ENCODE measurements at regions not wholly inside any gene's neighbourhood (a gene's known extent, or its start where the extent isn't known, plus 50 kb on each side); places are given as distances from the start of the nearest gene placed in this dataset.

- Histone ChIP-seq H3K4me3 (no peak overlapping the region), H3K27ac (no peak overlapping the region)
- TF ChIP-seq CTCF (IDR thresholded peaks at IDR 0.05) = no peak
- no peak for DNase-seq (ENCODE audit: low spot score)
These were observed 96.8 kb downstream of the C9orf50 start for GRCh38 chr9:129523943-129524581.

- Histone ChIP-seq H3K4me3 (no peak overlapping the region), H3K27ac (no peak overlapping the region)
- no peak for DNase-seq (ENCODE audit: low spot score)
- TF ChIP-seq CTCF (IDR thresholded peaks at IDR 0.05) = no peak
These were observed 98.5 kb downstream of the C9orf50 start for GRCh38 chr9:129522351-129522750.

DNA sequence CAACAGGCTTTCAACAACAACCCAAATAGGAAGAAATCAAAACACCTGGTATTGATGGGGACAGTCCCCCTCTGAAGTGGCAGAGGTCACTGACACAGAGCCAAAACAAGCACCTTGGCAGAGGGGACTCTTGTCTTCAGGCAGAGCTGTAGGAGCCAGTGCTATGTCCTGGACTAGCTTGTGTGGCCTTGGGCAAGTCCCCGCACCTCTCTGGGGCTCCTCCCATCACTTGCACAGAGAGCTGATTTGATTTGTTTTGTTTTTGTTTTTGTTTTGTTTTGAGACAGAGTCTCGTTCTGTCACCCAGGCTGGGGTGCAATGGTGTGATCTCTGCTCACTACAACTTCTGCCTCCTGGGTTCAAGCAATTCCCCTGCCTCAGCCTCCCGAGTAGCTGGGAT lies 100.8 kb downstream of the C9orf50 start:
- DNase-seq (ENCODE audit: low spot score) = no peak
- no peak overlapping the region for H3K4me3 ChIP-seq
- no peak for TF ChIP-seq CTCF (IDR thresholded peaks at IDR 0.05)
- H3K27ac ChIP-seq = no peak overlapping the region

GRCh38 chr9:129518074-129518473 lies 102.8 kb downstream of the C9orf50 start:
- TF ChIP-seq CTCF (IDR thresholded peaks at IDR 0.05) = no peak
- H3K4me3 ChIP-seq = no peak overlapping the region
- no peak for DNase-seq (ENCODE audit: low spot score)
- H3K27ac ChIP-seq = no peak overlapping the region

DNA sequence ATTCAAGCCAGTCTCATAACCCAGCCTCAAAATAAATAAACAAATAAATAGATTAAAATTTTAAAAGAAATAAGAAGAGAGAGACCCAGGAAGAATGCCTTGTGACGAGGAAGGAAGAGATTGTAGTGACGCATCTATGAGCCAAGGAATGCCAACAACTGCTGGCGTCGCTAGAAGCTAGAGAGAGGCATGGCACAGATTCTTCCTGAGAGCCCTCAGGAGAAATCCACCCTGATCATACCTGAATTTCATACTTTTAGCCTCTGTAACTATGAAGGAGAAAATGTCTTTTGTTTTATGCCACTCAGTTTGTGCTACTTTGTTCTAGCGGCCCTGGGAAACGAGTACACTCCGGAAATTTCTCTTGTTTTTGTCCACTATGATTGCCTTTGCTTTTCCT lies 103.9 kb downstream of the C9orf50 start:
- Histone ChIP-seq H3K4me3 (no peak overlapping the region), H3K27ac (no peak overlapping the region)
- no peak for TF ChIP-seq CTCF (IDR thresholded peaks at IDR 0.05)
- DNase-seq (ENCODE audit: low spot score) = no peak

DNA sequence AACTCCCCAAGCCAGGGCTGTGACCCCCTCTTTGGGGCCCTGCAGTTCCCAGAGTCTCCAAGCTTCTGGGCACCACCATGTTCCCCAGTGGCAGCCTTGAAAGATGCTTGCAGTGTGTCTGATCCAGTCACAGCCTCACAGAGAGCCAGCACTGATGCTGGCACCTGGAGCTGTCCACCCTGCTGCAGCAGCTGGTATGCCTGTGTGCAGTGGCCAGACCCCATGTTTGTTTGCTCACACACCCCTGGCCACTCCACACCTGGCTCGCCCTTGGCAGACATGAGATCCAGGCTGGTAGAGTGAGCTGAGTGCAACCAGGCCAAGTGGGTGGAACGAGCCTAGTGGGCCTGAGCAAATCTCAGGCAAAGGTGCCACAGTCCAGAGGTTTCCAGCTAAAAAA lies 106.0 kb downstream of the C9orf50 start:
- Histone ChIP-seq H3K27ac (no peak overlapping the region), H3K4me3 (no peak overlapping the region)
- TF ChIP-seq CTCF (IDR thresholded peaks at IDR 0.05) = no peak
- DNase-seq (ENCODE audit: low spot score) = no peak

- Histone ChIP-seq H3K27ac (no peak overlapping the region), H3K4me3 (no peak overlapping the region)
- no peak for DNase-seq (ENCODE audit: low spot score)
- no peak for TF ChIP-seq CTCF (IDR thresholded peaks at IDR 0.05)
These were observed 106.4 kb downstream of the C9orf50 start for GRCh38 chr9:129514497-129514867.

Data from coronary artery (tissue), 2 donors.